GM18907 (cell line): ENCODE measurements at regions not wholly inside any gene's neighbourhood (a gene's known extent, or its start where the extent isn't known, plus 50 kb on each side); places are given as distances from the start of the nearest gene placed in this dataset.
"Not testable (repeated sequence)": the region's sequence is repeated elsewhere in the genome, so short reads cannot be mapped to it uniquely, and the experiment has no call there.

Experiments
- ATAC-seq: cut with Tn5 transposase; IDR thresholded peaks from one replicate; pipeline ENCODE4 v1.9.1; 2021; ENCODE audit warnings: mild to moderate bottlenecking, moderate library complexity; ENCODE audit not compliant: unreplicated experiment

GRCh38 chr4:4116901-4117300 lies 109.8 kb downstream of the OTOP1 start:
- not testable (repeated sequence) for ATAC-seq

GRCh38 chr4:4134368-4134767 lies 92.4 kb downstream of the OTOP1 start:
- ATAC-seq, result not testable (repeated sequence)

DNA sequence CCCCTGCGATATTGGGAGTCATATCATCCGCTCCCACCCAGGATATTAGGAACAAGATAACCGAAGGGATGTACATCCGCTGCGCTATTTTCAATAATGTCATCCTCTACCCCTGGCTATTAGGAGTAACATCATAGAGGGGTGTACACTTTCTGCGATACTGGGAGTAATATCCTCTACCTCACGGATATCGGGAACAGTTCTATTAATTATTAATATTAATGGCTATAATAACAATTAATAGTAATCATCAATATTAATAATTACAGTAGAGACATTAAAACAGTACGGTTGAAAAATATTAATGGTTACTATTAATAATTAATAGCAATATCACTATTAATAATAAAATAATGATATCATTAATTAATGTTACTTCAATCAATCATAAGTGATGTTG lies 90.1 kb downstream of the OTOP1 start:
- not testable (repeated sequence) for ATAC-seq
